Kasumi-1 (cell line): ENCODE measurements at regions not wholly inside any gene's neighbourhood (a gene's known extent, or its start where the extent isn't known, plus 50 kb on each side); places are given as distances from the start of the nearest gene placed in this dataset.
A peak's percentile ranks its signal among the peaks of the same experiment; 100 is the strongest.
"Not testable (repeated sequence)": the region's sequence is repeated elsewhere in the genome, so short reads cannot be mapped to it uniquely, and the experiment has no call there.

Source experiments
- DNase-seq, 2 experiments: peaks; one replicate each; lab custom pipeline; 2025; lab: John Stamatoyannopoulos, UW

DNA sequence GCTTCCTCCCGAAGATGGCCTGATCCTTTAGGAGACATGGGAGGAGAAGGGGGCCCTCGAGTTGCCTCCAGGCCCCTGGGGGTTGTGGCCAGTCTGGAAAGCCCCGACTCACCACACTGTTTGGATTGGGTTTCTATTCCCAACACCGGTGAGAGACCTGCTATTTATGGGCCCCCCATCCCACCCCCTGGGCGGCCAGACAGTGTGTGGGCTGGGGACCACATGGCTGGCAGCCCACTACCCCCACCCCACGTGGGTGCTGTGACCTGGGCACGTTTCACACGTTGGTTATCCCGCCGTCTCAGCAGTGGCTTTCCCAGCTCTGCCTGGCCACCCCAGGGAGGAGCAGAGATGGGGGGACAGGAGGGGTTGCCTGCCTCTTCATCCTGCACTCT is 116.1 kb downstream of the VEGFA start:
- no peak for DNase-seq

DNA sequence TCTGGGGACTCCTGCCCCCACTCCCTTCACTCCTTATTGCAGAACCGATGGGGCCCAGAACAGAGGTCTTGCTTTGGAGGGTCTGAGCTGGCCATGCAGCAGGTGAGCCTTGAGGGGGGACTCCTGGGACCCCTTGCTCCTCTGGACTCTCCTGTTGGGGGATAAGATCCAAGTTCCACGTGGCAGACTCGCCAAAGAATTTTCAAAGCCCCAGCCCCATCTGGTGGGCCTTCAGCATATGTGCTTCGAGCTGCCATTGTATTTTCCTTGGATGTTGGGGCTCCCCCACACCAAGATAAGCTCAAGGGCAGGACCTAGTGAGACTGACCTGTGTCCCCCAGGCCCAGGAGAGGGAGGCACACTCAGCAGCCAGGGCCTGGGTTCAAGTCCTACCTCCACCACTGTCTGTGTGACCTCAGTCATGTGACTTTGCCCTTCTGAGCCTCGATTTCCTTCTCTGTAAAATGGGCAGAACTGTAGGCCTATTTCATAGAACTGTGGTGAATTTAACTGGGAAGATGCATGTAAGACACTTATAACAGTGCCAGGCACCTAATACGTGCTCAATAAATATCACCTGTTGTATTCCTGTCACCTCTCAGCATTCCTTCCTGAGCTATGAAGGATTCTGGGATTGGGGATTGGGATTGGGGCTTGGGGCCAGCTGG is 115.5 kb downstream of the VEGFA start:
- no peak for DNase-seq

DNA sequence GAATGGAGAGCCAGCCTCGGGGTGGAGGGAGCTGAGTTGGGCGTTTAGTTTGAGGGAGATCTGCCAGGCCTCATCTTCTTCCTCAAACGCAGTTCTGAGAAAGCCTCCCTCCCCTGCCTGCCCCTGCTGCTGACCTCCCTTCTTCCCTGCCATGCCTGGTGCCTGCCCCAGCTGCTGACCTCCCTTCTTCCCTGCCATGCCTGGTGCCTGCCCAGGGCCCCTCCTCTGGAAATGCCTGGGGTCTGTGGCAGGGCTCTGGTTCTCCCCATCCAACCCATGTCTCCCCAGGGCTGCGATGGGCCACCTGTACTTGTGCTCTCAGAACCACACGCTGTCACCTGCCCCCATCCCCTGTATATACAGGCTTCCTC is 114.6 kb downstream of the VEGFA start:
- no peak for DNase-seq

DNA sequence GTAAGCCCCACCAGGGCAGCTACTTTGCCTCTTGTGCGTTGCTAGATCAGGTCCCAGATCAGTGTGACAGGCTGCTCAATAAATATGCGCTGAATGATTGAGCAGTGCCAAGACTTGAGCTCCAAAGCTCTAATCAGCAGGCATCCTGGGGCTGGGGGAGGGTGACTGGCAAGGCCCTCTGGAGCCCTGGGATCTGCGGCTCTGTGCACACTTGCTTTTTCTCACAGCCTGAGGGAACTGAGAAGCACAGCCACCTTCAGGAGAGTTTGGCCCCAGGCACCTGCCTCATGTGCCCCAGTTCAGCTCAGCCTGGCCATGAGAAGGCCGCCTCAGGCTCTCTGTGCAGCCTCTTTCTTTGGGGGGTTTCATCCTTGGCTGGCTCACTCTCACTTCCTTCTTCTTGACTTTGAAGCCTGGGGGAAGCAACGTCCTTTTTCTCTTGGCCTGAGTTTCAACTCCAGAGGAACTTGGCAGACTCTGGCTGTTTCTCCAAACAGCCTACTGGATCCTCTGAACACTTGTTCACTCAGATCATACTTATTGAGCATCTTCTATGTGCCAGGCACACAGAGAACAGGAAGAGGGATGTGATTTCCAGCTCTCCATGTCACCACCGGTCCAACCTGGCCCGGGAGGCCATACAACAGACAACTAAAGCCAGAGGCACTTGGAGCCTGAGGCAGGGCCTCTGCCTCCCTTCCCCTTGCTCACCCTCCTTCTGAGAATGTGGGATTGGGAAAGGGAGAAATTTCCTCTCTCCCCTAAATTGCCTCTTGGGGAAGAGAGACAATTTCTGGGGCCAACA is 114.0 kb downstream of the VEGFA start:
- DNase-seq, result peak; percentile 22 to 35

DNA sequence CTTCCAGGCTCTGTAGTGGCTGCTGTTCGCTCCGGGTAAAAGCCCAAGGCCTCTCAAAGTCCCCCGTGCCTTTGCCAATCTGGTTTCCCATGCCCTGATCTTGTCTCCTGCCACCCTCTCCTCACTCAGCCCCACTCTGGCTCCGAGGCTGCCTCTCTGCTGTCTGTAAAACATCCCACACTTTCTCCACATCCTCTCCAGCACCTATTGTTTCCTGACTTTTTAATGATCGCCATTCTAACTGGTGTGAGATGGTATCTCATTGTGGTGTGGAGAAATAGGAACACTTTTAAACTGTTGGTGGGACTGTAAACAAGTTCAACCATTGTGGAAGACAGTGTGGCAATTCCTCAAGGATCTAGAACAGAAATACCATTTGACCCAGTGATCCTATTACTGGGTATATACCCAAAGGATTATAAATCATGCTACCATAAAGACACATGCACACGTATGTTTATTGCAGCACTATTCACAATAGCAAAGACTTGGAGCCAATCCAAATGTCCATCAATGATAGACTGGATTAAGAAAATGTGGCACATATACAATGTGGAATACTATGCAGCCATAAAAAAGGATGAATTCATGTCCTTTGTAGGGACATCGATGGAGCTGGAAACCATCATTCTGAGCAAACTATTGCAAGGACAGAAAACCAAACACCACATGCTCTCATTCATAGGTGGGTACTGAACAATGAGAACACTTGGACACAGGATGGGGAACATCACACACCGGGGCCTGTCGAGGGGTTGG is 112.9 kb downstream of the VEGFA start:
- DNase-seq, result not testable (repeated sequence)

DNA sequence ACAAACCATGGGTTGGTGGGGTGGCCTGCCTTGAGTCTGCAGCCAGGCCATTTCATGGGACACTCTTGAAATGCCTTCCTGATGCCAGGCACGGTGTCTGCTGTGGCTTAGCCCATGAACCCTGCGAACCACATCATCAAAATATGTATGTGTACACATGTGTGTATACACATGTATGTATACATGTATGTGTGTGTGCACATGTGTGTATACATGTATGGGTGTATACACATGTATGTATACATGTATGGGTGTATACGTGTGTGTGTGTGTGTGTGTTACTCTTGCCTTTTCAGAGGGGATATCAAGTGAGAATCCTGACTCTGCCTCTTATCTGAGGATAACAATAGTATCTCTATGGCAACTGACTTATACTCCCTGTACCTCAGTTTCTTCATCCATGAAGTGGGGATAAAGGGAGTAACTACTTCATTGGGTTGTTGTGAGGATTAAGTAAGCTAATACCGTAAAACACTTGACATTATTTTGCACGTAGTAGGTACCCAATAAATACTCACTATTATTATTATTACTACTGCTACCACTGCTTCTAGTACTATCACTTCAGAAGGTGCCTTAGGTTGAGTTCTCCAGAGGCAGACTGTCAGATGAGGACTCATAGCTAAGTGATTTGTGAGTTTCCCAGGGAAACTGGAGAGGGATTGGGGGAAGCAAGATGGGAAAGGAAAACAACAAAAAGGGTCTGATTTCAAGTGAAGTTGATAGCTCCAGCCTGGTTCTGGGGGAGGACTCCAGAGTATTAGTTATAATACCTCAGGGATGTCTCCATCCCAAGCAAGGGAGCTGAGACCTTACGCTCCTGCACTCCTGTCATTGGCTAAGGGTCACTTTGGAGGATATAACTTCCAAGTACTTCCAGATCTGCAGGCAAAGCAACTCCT is 110.5 kb downstream of the VEGFA start:
- DNase-seq, result no peak

DNA sequence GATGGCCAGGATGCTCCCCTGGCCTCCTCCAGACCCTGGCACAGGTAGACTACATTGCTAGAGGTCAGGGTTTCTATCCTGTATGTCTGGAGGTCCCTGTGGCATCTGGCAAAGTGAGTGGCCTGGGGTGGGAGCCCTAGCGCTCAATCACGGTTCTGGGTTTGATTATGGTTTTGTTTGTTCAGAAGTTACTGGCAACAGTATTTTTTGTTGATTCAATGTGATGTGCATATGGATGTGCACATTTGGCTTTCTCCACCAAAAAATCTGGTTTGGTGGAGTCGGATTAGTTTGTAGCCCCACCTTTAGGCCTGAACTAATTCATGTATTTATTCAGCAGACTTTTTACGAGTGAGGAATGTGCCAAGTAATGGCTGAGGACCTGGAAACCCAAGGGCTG is 109.7 kb downstream of the VEGFA start:
- no peak for DNase-seq

DNA sequence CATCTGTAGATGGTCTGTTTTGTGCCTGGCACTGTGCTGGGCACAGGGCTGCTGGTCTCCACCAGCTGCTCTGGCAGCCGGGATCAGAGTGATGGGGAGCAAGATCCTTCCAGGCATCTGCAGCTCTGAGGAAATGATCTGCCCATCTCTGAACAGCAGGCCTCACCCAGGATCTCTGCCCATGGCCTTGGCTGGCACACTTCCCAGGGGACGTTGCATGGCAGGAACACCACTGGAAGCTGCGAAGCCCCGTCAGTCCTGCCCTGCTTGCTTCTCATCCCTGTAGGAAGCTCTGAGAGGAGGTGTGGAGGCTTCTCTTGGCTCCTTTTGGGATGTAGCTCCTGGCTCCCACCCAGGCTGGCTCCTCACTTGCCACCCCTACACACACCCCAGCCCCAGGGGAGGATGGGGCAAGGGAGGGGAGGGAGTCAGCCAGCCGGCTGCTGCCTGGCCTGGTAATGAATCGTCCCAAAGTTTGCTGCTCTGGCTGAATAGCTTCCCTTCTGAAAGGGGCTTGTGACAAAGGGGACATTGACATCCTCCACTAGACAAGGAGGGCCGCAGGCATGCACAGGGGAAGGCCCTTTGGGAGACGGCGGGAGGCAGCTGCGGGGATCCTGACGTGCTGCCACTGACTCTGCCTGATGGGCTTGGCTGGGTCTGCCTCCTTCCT is 108.9 kb downstream of the VEGFA start:
- no peak for DNase-seq

DNA sequence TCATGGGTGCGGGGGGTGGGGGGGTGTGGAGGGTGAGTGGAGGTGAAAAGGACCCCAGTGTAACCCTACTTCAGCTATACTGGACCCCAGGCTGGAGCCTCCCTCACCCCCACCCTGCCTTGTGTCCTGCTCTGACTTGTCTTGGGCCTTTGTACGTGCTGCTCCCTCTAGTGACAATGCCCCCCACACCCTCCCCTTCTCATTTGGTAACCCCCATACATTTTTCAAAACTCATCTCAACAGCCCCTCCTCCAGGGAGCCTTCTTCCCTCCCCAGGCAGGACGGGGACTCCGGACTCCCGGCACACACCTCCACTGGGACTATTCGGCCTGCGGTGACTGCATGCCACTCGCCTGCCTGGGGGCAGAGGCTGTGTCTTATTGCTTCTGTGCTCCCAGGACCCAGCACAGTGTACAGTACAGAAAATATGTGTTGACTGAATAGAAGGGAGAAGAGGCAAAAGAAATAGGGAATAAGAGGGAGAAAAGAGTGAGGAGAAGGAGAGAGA is 108.2 kb downstream of the VEGFA start:
- no peak for DNase-seq

DNA sequence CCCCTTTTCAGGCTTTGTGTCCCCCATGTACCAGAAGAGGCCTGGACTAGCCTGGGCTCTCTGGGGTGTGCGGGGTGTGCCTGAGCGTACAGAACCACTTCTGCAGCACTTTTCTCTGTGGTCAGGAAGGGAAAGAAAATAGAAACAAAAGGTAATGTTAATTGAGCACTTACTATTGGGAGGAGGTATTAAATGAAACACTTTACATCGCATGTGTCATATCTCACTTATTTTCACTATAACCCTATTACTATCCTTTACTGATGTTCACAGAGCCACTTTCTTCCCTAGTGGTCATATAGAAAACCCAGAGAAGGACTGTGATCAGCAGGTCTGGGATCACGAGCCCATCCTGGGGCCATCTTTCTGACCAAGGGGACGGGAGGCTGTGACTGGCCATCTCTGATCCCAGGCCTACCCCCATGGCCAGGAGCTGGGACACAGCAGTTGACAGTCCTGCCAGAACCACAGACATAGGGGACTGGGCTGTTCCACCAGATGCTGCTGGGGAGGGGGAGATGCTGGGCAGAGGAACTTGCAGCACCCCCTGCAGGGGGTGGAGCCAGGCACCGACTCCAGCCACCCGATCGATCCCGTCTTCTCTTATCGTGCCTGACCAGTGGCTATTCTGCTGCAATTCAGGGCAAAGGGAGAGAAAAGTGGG is 107.6 kb downstream of the VEGFA start:
- no peak for DNase-seq

DNA sequence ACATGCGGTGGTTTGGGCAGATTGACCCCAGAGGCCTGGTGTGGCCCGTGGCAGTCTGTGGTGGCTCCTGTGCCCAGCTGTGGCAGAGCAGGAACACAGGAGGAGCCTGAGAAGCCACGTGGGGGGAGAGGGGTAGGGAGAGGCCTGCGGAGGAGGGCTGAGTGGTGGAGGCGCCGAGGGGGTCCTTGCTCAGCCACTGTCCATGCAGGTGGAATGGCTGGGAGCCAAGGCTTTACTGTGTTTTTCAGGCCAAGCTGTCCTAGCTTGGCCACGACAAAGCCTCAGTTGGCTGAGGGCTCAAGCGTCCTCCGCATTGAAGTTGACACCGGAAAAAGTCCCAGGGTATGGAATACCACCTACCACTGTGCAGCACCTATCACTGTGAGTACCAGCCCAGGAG is 107.0 kb downstream of the VEGFA start:
- DNase-seq, result no peak

DNA sequence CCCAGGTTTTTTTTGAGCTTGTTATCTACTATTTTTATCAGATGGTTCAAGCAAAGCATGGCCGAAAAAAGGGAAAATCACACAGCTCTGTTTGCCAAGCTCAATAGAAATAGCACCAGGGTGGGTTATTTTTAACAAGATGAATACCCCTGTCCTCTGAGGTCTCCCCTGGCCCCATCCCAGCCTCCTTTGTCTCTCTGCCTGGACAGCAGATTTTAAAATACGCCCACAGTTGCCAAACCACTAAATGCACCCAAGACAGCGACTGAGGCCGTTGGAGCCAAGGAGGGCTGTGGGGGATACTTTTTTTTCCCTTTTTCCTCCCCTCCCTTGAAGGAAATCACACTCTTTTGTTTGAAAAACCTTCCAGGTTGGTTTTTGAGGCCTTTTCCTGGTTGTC is 106.6 kb downstream of the VEGFA start:
- no peak for DNase-seq

DNA sequence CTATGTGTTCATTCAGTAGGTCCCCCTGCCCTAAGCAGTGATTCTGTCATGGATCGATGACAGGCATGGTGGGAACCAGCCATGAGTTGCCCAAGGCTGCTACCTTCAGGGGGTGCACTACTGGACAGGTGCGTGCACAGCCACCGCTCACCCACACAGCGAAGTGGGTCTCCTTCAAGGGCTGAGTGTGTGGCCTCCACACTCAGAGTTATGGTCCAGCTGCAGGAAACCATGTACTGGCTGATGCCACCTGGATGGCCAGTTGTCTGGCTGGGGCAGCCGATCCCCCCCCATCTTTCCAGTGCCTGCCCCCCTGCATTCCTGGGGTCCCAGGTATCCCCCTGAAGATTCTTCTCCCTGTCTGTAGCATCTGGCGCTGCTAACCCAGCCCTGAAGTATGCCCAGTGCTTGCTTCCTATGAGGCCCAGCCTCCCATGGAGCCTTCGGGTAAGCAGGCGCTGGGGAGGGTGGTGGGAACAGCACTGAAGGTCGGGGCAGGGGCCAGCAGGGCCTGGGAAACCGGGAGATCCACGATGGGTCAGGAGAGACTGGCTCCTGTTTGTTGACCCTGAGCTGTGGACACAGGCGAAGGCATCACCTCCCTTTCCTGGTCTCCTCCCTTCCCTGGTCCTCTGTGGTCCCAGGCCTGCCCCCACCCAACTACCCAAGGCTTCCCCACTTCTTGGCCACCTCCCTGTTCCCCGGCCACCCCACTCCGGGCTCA is 106.0 kb downstream of the VEGFA start:
- DNase-seq, result no peak

DNA sequence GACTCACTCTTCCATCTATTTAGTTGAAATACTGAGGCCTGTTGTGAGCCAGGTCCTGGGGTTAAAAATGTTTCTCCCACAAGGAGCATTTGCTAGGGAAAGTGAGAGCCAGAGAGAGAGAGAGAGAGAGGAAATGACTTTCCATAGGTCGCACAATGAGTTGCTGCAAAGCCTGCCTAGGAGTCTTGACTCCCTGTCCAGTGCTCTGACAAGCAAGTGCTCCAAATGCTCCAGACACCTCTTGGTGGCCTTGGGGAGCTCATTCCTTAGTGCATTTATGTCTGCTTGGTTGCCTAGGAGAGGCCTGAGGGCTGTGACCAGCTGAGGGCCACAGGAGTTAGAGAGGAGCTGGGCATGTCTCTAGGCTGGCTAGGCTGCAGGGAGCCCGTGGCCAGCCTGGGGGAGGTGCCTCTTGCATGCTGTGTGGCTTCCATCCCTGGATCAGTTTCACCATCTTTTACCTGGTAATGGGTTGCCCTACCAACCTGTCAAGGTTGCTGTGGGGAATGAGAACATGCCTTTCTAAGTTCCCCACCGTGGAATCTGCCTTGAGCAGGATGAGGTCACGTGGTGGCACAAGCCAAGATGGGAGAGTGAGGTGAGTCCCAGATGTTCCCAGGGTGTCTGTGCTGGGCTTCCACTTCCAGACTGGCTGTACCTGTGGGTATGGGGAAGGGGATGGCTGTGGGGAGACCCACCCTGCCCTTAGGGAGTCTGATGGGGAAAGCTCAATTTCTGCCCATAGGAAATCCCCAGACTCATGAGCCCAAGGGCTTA is 105.0 kb downstream of the VEGFA start:
- no peak for DNase-seq

DNA sequence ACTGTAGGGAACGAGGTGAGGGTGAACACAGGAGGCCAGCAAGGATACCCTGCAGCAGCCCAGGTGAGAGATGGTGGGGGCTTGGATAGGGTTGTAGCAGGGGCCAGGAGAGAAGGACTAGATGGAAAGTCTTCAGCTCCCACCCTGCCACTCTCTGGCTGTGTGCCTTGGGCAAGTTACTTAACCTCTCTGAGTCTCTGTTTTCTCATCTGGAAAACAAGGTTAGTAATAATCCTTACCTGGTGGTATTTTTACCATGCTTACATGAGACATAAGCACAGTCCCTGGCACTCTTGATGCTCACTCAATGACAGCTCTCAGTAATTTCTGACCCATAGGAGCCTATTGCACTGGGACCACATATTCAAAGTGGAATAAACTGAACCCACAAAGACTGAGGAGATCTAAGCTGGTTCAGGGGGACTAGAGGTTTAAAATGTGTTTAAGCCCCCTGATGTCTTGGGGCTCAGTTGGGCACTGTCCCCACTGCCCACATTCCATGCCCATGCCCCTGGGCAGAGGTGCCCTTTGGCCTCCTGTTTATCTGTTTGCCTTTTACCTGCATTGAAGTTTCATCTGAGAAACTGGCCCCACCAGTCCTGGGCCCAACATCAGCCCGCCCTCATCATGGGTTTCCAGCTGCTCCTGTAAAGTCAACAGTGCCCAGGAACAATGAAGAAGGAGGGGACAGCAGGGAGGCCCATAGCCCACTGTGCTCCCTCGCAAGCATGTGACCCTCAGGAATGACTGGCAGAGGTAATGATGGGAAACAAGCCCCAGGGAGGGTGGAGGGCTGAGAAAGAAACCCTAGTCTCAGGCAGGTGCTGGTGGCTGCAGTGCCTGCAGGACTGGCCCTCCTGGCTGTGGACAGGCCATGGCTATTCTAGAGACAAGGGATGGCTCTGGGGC is 104.0 kb downstream of the VEGFA start:
- no peak for DNase-seq

DNA sequence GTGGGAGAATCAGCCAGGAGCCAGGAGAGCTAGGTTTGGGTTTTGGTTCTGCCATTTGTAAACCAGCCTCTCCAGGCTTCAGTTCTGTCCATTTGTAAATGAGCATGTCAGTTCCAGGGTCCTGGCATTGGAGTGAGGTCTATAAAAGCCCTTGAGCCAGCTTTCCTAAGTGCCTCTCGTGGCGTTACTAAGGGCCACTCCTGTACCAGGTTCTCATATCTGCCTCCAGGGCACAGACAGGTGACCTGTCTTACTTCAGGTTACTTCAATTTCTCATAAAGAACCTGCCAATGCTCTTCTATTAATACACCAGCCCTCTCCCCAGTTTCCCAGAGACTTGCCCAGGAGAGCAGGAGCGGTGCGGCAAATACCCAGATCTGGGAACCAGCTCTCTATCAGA is 101.9 kb downstream of the VEGFA start:
- no peak for DNase-seq

DNA sequence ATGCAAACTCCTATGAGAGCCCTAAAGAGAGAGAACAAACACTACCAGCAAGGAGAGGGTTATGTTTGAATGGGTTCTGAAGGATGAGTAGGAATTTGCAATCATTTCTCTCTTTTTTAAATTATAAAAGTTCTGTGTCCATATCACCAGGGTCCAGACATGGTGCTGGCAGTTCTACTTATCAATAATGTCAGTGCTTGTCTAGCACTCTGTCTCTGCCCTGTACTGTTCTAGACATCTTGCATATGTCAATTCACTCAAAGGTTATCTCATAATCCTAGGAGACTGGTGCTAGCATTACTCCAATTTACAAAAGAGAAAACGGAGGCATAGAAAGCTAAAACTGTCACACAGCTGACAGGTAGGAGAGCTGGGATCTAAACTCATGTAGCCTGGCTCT is 101.3 kb downstream of the VEGFA start:
- DNase-seq, result no peak

DNA sequence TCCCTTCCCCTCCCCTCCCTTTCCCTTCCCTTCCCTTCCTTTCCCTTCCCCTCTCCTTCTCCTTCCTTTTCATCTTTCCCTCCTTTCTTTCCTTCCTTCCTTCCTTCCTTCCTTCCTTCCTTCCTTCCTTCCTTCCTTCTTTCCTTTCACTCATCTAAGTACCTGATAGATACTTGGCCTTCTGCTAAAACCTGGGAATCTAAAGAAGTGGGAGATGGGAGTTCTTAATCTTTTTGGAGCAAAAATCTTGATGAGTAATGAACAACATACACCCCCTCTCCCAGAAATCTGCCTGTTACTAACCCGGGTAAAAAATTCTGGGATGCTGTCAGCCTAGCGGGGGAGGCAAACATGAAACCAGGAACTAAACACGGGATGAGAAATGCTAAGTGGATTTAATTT is 100.7 kb downstream of the VEGFA start:
- no peak for DNase-seq
